Large intestine (tissue), 3 donors: ENCODE measurements at regions not wholly inside any gene's neighbourhood (a gene's known extent, or its start where the extent isn't known, plus 50 kb on each side); places are given as distances from the start of the nearest gene placed in this dataset.

Experiments used
- DNase-seq, 2 donors: peaks; one replicate each; pipeline versions ENCODE4 v3.0.0 to v3.0.0-alpha.2; 2013
- H3K27ac ChIP-seq: one replicate; pipeline ENCODE4 v1.5.1; 2013; ENCODE audit warnings: low read length
- H3K27me3 ChIP-seq: 2 replicates; pipeline ENCODE4 v1.6.1; 2013; ENCODE audit warnings: low read length; ENCODE audit not compliant: control insufficient read depth, insufficient read depth
- H3K36me3 ChIP-seq: 2 replicates; pipeline ENCODE4 v1.6.1; 2013; ENCODE audit warnings: low read length; ENCODE audit not compliant: control insufficient read depth, insufficient read depth
- H3K4me1 ChIP-seq: one replicate; pipeline ENCODE4 v1.6.1; 2013; ENCODE audit warnings: low read length; ENCODE audit not compliant: control insufficient read depth, insufficient read depth
- H3K4me3 ChIP-seq: one replicate; pipeline ENCODE4 v1.5.1; 2013; ENCODE audit warnings: low read length
- H3K9me3 ChIP-seq: one replicate; pipeline ENCODE4 v1.6.1; 2013; ENCODE audit warnings: mild to moderate bottlenecking, low read depth, low read length, moderate library complexity; ENCODE audit not compliant: control insufficient read depth
- WGBS: methylation state at CpG from one replicate; pipeline ENCODE4 v1.1.5; 2013; ENCODE audit warnings: low lambda C conversion rate; ENCODE audit not compliant: insufficient coverage; 5-methylcytosine and 5-hydroxymethylcytosine counted together

DNA sequence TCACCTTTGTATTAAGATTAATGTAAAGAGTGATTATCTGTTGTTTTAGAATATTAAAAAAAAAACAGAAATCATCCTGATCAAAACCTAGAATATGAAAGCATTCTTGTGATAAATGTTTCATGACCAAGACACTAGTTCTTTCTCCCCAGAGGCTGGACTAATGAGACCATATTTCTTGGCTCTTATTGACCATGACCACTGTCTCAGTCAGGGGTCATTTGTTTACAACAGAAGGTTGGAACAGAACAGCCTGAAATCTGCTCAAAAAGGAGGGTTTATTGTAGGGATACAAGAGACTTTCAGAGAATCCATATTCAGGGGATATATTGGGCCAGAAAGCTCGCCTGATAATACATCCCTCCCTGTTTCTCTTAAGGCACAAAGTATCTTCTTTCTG lies 87.7 kb downstream of the TMEM30B start:
- H3K9me3 ChIP-seq = no peaks in the 10 kb centered on the region
- H3K4me3 ChIP-seq = no peak overlapping the region
- H3K27me3 ChIP-seq = peaks cover 26% of the 10 kb centered on the region
- WGBS = 40% methylated on average over 1 of the region's 1 CpG
- H3K4me1 ChIP-seq = no peaks in the 10 kb centered on the region
- no peak for DNase-seq
- no peaks in the 10 kb centered on the region for H3K36me3 ChIP-seq
- H3K27ac ChIP-seq = no peak overlapping the region

DNA sequence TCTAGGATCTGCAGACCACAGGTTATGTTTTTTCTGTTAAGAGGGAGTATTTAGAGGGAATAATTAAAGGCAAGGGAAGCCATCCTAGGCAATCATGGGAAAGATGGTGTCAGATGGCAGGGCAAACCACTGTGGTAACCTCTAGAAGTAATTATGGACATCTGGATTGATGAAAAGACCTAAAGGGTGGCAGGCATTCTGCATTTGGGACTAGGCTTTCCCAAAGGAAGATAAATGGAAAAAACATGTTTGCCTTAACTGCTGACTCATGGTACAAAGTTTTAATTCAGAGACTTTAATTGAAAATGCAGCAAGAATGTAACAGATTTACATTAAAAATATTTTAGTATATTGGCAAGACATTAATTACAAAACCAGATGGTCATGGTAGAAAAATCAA lies 88.1 kb downstream of the TMEM30B start:
- peaks cover 31% of the 10 kb centered on the region for H3K27me3 ChIP-seq
- no peaks in the 10 kb centered on the region for H3K9me3 ChIP-seq
- H3K4me1 ChIP-seq = no peaks in the 10 kb centered on the region
- H3K36me3 ChIP-seq = no peaks in the 10 kb centered on the region
- H3K4me3 ChIP-seq = no peak overlapping the region
- H3K27ac ChIP-seq = no peak overlapping the region
- no peak for DNase-seq

DNA sequence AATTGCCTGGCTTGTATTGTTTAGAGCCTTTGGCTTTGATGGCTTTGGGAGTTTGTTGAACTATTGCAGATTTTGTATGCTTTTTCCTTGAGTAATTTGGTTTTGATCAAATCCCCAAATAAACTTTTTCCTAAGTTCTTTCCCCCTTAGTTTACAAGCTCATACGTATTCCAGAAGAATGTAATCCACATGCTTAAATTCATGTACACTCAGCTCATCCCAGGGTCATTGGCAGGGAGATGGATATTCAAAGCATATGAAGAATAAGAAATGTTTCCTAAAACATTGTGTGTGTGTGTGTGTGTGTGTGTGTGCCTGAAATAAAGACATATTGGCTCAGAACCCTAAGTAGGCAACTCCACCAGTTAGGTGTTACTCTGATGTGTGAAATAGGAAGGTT lies 89.4 kb downstream of the TMEM30B start:
- Histone ChIP-seq H3K4me1 (no peaks in the 10 kb centered on the region), H3K27me3 (peaks cover 43% of the 10 kb centered on the region), H3K4me3 (no peak overlapping the region), H3K27ac (no peak overlapping the region), H3K36me3 (no peaks in the 10 kb centered on the region), H3K9me3 (no peaks in the 10 kb centered on the region)
- DNase-seq = no peak
- no CpG with 5 or more reads among the region's 1 CpG for WGBS

DNA sequence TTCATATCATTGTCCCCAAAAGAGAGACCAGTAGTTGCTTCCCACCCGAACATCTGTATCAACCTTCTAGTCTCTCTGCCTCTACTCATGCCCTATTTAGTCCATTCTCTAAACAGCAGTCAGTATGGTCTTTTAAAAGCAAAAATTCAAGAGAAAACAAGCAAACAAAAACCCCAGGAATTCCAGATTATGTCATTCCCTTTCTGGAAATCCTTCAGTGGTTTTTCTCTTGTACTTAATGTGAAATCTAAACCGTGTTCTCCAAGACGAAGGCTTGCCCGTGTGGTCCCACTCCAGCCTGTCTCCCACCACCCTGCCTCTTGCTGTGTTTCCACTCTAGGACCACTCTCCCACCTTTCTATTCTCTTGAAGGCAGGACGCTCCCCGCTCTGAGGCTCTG lies 90.8 kb downstream of the TMEM30B start:
- no peaks in the 10 kb centered on the region for H3K36me3 ChIP-seq
- DNase-seq = no peak
- H3K4me3 ChIP-seq = no peak overlapping the region
- no peaks in the 10 kb centered on the region for H3K4me1 ChIP-seq
- peaks cover 46% of the 10 kb centered on the region for H3K27me3 ChIP-seq
- WGBS = 88% methylated on average over 3 of the region's 6 CpGs
- H3K27ac ChIP-seq = no peak overlapping the region
- no peaks in the 10 kb centered on the region for H3K9me3 ChIP-seq

DNA sequence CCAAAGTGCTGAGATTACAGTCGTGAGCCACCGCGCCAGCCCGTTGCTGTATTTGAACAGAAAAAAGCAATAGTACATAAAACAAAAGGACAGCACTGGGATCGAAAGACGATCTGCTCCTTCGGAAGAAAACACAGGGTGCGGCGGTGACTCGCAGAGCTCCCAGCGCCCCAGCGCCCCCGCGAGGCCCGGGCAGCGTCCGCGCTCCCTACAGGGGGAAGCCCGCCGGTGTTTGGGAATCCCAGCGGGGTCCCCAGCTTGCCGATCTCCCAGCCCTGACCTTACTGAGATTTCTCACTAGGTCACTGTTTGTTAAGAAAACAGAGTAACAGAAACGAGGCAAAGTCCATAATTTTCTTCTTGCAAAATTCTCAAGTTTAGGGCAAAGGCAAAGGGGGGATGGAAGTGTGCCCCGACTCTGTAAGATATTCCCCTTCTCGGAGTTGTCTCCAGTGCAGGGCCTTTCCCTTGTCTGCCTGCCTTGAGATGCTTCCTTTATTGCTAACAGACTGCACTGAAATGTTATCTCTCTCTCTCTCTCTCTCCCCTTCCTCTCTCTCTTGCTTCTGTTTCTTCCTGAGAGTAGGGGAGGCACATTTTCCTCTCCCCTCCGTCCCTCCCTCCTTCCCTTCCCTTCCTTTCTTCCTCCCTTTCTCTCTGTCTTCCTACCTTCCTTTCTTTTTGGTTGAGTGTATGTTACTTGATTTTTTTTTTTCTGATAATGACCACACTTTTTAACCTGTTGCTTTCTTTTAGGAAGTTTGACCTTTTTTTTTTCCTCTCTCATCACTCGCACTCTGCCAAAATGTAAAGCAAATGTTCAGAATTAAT lies 91.9 kb downstream of the TMEM30B start:
- H3K27me3 ChIP-seq = peaks cover 50% of the 10 kb centered on the region
- H3K9me3 ChIP-seq = no peaks in the 10 kb centered on the region
- DNase-seq = peak; percentile 17 to 37
- WGBS = 44% methylated on average over 3 of the region's 27 CpGs
- no peaks in the 10 kb centered on the region for H3K36me3 ChIP-seq
- peak overlapping the region; percentile 26 for H3K4me3 ChIP-seq
- H3K27ac ChIP-seq = no peak overlapping the region
- no peaks in the 10 kb centered on the region for H3K4me1 ChIP-seq

DNA sequence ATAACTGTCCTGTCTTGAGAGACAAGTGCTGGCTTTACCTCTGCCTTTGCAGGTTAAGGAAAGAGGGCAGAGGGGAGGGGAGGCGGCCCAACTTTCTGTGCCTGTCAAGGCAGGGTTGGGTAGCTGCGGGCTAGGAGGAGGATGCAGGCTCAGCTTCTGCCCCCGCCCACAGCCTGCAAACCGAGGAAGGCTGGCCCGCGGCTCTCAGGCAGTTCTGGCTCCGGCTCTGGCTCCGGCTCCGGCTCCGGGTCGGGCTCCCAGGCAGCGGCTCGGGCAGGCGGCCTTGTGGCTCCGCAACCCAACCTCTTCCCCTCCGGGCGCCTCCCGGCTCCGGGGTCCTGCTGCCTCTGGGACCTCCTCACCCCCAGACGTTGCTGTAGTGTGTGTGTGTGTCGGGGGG lies 92.9 kb downstream of the TMEM30B start:
- DNase-seq = no peak
- Histone ChIP-seq H3K9me3 (no peaks in the 10 kb centered on the region), H3K36me3 (no peaks in the 10 kb centered on the region), H3K27ac (no peak overlapping the region), H3K27me3 (peaks cover 52% of the 10 kb centered on the region), H3K4me1 (no peaks in the 10 kb centered on the region), H3K4me3 (no peak overlapping the region)
- WGBS = no CpG with 5 or more reads among the region's 21 CpGs

DNA sequence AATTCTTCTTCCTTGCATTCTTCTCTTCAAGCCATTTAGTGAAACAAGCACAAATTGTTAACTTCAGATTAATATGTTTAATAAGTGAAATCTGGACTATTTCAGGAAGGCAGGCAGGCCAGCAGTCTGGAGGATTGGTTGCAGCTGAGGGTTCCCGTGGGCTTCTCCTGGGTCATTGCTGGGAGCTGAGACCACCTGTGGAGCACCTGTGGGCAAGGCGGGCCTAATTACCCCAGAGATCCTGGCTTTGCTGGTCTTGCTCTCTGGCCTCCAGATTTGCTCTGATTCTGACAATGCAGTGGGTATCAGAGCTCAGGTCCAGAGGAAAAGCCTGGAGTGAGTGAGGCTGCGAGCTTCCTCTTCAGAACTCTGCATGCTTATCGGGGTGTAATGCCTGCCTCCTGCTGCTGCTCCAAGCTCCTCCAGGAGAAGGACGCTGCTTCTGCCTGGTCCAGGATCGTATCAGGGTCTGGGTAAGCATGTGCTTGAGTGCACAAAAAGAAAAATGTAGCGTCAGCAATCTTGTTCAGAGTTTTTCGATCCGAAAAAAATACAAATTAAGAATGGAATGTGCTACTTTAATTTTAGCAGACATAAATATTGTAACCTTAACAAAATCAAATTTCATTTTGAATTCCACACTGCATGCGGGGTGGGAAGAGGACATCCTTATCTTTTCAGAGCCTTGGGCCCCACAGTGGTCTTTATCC lies 93.8 kb downstream of the TMEM30B start:
- Histone ChIP-seq H3K9me3 (no peaks in the 10 kb centered on the region), H3K27ac (no peak overlapping the region), H3K27me3 (peaks cover 47% of the 10 kb centered on the region), H3K4me1 (no peaks in the 10 kb centered on the region), H3K4me3 (no peak overlapping the region), H3K36me3 (no peaks in the 10 kb centered on the region)
- whole genome bisulfite sequencing = no CpG with 5 or more reads among the region's 10 CpGs
- no peak for DNase-seq

DNA sequence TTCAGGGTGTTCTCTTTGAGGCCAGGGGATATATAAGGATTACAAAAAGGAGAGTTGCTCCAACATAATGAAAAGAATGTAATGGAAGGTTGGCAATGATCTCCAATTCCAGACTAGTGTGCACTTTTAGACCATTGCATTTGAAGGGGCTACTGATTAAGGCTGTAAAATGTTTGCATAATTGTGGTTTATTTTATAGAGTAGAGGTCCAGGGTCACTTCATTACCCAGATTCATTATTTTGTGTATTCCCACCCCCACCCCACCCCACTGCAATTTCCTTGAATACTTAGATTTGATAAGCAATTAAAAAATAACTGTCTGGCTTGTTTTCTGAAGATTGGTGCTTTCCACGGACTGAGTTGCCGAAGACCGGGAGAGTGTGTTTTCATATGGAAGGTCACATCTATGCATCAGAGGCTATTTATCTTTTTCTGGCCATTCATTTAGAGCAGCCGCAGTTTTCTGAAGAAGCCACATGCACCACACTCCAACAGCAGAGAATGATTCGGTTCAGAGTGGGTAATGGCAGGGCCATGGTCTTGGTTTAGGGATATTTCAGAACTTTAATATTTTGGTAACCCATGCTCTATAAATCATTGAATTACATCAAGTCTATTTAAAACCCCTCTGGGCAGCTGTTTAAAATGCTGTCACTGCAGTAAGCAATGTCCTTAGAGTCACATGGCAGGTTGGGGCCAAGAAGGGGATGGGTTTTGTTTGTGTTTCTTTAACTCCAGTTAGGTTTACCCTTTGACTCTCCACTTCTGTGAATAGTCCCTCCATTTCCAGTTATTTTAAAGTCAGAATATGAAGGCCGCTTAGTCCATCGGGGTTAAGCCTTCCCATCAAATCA lies 94.6 kb downstream of the TMEM30B start:
- Histone ChIP-seq H3K27ac (no peak overlapping the region), H3K4me1 (no peaks in the 10 kb centered on the region), H3K27me3 (peaks cover 47% of the 10 kb centered on the region), H3K36me3 (no peaks in the 10 kb centered on the region), H3K4me3 (no peak overlapping the region), H3K9me3 (no peaks in the 10 kb centered on the region)
- DNase-seq = no peak
- 80% methylated on average over 1 of the region's 7 CpGs for WGBS

DNA sequence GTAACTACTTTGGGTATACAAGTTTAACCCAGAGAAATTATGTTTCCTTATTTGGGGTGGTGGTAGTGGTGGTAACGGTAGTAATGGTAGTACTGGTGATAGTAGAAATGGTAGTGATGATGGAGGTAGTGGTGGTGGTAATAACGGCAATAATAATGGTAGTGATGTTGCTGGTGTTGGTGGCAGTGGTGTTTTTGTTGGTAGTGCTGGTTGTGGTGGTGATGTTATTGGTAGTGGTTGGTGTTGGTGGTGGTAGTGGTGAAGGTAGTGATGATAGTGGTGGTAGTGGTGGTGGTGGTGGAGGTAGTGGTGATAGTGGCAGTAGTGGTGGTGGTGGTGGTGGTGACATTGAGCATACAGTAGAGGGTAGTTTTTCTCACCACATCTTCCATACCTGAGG lies 95.6 kb downstream of the TMEM30B start:
- no peaks in the 10 kb centered on the region for H3K36me3 ChIP-seq
- H3K27ac ChIP-seq = no peak overlapping the region
- H3K9me3 ChIP-seq = no peaks in the 10 kb centered on the region
- H3K4me3 ChIP-seq = no peak overlapping the region
- peaks cover 41% of the 10 kb centered on the region for H3K27me3 ChIP-seq
- 0% methylated on average over 1 of the region's 2 CpGs for WGBS
- H3K4me1 ChIP-seq = no peaks in the 10 kb centered on the region
- DNase-seq = no peak

DNA sequence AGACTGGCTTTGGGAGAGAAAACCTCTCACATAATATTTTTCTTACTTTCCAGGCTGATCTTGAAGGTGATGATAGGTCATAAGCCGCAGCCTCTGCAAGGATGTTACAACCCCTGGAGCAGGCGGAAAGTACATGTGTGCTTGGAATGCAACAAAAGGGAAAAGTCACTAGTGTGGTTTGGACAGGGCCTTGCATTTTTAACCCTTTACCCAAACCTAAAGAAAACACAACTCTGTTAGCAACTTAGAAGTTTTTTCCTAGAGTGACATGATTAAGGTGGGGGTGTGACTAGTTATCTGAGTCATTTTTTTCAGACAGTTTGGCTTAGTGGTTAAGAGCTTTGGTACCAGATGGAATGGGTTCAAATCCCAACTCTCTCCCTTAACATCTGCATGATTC lies 97.0 kb downstream of the TMEM30B start:
- H3K4me3 ChIP-seq = no peak overlapping the region
- peaks cover 33% of the 10 kb centered on the region for H3K27me3 ChIP-seq
- H3K4me1 ChIP-seq = no peaks in the 10 kb centered on the region
- WGBS = 80% methylated on average over 1 of the region's 2 CpGs
- no peaks in the 10 kb centered on the region for H3K36me3 ChIP-seq
- no peak for DNase-seq
- no peak overlapping the region for H3K27ac ChIP-seq
- H3K9me3 ChIP-seq = no peaks in the 10 kb centered on the region
